ENCODE measurements at regions not wholly inside any gene's neighbourhood (a gene's known extent, or its start where the extent isn't known, plus 50 kb on each side); places are given as distances from the start of the nearest gene placed in this dataset.

GRCh38 chr22:34161431-34162123 is 241.3 kb upstream of the LARGE1 start:
- TF ChIP-seq, protein P1, sequence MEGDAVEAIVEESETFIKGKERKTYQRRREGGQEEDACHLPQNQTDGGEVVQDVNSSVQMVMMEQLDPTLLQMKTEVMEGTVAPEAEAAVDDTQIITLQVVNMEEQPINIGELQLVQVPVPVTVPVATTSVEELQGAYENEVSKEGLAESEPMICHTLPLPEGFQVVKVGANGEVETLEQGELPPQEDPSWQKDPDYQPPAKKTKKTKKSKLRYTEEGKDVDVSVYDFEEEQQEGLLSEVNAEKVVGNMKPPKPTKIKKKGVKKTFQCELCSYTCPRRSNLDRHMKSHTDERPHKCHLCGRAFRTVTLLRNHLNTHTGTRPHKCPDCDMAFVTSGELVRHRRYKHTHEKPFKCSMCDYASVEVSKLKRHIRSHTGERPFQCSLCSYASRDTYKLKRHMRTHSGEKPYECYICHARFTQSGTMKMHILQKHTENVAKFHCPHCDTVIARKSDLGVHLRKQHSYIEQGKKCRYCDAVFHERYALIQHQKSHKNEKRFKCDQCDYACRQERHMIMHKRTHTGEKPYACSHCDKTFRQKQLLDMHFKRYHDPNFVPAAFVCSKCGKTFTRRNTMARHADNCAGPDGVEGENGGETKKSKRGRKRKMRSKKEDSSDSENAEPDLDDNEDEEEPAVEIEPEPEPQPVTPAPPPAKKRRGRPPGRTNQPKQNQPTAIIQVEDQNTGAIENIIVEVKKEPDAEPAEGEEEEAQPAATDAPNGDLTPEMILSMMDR (IDR thresholded peaks at IDR 0.05), result no peak
- TF ChIP-seq POLR2A (IDR thresholded peaks at IDR 0.05), result no peak

All from heart left ventricle (tissue), 13 donors.